HEK293 (cell line): ENCODE measurements at regions not wholly inside any gene's neighbourhood (a gene's known extent, or its start where the extent isn't known, plus 50 kb on each side); places are given as distances from the start of the nearest gene placed in this dataset.

Experiments used
- CTCF ChIA-PET: fragments of 350-600 bp; formaldehyde crosslinking; extraction: SDS; loops from one replicate; lab custom pipeline; 2021; ENCODE audit warnings: antibody characterized with exemption; lab: Yijun Ruan, JAX
- POLR2A ChIA-PET: fragments of 300-600 bp; formaldehyde crosslinking; extraction: SDS; loops from one replicate; lab custom pipeline; 2020; ENCODE audit warnings: antibody characterized with exemption, inconsistent platforms; lab: Yijun Ruan, JAX
- H3K27ac ChIP-seq: fragments of 200-500 bp; sonication (Bioruptor generic); 2 replicates; pipeline ENCODE4 v1.5.1; 2014; ENCODE audit warnings: low read depth, low read length, control low read depth, inconsistent platforms; ENCODE audit errors: extremely low read depth
- H3K36me3 ChIP-seq, 2 experiments: fragments of 200-500 bp in 1 of 2; sonication (Bioruptor generic) in 1 of 2; 1 replicate in 1 of 2; 2 replicates in 1 of 2; pipeline ENCODE4 v1.5.1; 2014 to 2017; ENCODE audit warnings: inconsistent platforms in 2 of 2, low read length in 2 of 2; ENCODE audit not compliant: control insufficient read depth in 2 of 2, insufficient read depth in 1 of 2
- H3K4me1 ChIP-seq: fragments of 200-500 bp; sonication (Bioruptor generic); 2 replicates; pipeline ENCODE4 v1.5.1; 2014; ENCODE audit warnings: mild to moderate bottlenecking, low read length, inconsistent platforms; ENCODE audit not compliant: control insufficient read depth, insufficient read depth
- H3K4me3 ChIP-seq: 2 replicates; pipeline ENCODE4 v1.5.1; 2011; ENCODE audit warnings: low read depth, mild to moderate bottlenecking, control low read depth, low read length, moderate library complexity
- H3K9me3 ChIP-seq: fragments of 200-500 bp; sonication (Bioruptor generic); 2 replicates; pipeline ENCODE4 v1.5.1; 2014; ENCODE audit warnings: low read depth, low read length, inconsistent platforms; ENCODE audit not compliant: control insufficient read depth, insufficient read depth
- GLIS1 ChIP-seq: fragments of 450-650 bp; formaldehyde crosslinking; IDR thresholded peaks from 2 replicates; pipeline ENCODE4 v1.5.1; 2016; ENCODE audit warnings: missing biosample characterization, missing genetic modification characterization
- KLF16 ChIP-seq: fragments of 450-650 bp; formaldehyde crosslinking; IDR thresholded peaks from 2 replicates; pipeline ENCODE4 v1.5.1; 2017; ENCODE audit warnings: missing biosample characterization, missing genetic modification characterization
- MEIS1 ChIP-seq: sonication (generic); formaldehyde crosslinking; IDR thresholded peaks from 2 replicates; pipeline ENCODE4 v1.8.1; 2022; ENCODE audit warnings: missing genetic modification reagents, mild to moderate bottlenecking, borderline replicate concordance
- PRDM10 ChIP-seq: fragments of 450-650 bp; formaldehyde crosslinking; IDR thresholded peaks from 2 replicates; pipeline ENCODE4 v1.5.1; 2016; ENCODE audit warnings: missing biosample characterization, missing genetic modification characterization
- ZBTB10 ChIP-seq: fragments of 450-650 bp; formaldehyde crosslinking; IDR thresholded peaks from 2 replicates; pipeline ENCODE4 v1.5.1; 2016; ENCODE audit warnings: missing biosample characterization, missing genetic modification characterization
- ZBTB26 ChIP-seq: fragments of 450-650 bp; formaldehyde crosslinking; optimal IDR thresholded peaks from 2 replicates; pipeline ENCODE3; 2016; ENCODE audit warnings: missing biosample characterization, mild to moderate bottlenecking, missing genetic modification characterization
- ZBTB44 ChIP-seq: fragments of 450-650 bp; IDR thresholded peaks from 2 replicates; pipeline ENCODE4 v1.5.1; 2018; ENCODE audit warnings: missing biosample characterization, mild to moderate bottlenecking, missing genetic modification characterization
- ZNF140 ChIP-seq: fragments of 450-650 bp; formaldehyde crosslinking; IDR thresholded peaks from 2 replicates; pipeline ENCODE4 v1.5.1; 2016; ENCODE audit warnings: missing biosample characterization, missing genetic modification characterization
- ZNF18 ChIP-seq: fragments of 450-650 bp; formaldehyde crosslinking; IDR thresholded peaks from 2 replicates; pipeline ENCODE4 v1.5.1; 2016; ENCODE audit warnings: missing biosample characterization, missing genetic modification characterization
- ZNF19 ChIP-seq: fragments of 450-650 bp; formaldehyde crosslinking; IDR thresholded peaks from 2 replicates; pipeline ENCODE4; 2016; ENCODE audit warnings: missing biosample characterization, missing genetic modification characterization, low read depth
- ZNF221 ChIP-seq: fragments of 450-650 bp; formaldehyde crosslinking; IDR thresholded peaks from 2 replicates; pipeline ENCODE4 v1.5.1; 2017; ENCODE audit warnings: missing biosample characterization, missing genetic modification characterization, borderline replicate concordance
- ZNF274 ChIP-seq, 2 experiments: fragments of 200-500 bp in 1 of 2; fragments of 450-650 bp in 1 of 2; sonication (Bioruptor generic) in 1 of 2; formaldehyde crosslinking in 1 of 2; IDR thresholded peaks; 2 replicates each; pipeline versions ENCODE4 v1.5.1 to v1.6.1; 2014 to 2016; ENCODE audit warnings: borderline replicate concordance in 1 of 2, inconsistent platforms in 1 of 2, low read length in 1 of 2, missing biosample characterization in 1 of 2, missing genetic modification characterization in 1 of 2
- ZNF394 ChIP-seq: fragments of 450-650 bp; formaldehyde crosslinking; IDR thresholded peaks from 2 replicates; pipeline ENCODE4 v1.5.1; 2016; ENCODE audit warnings: missing biosample characterization, missing genetic modification characterization, mild to moderate bottlenecking, moderate library complexity, borderline replicate concordance
- ZNF510 ChIP-seq: fragments of 450-650 bp; formaldehyde crosslinking; IDR thresholded peaks from 2 replicates; pipeline ENCODE4 v1.5.1; 2018; ENCODE audit warnings: mild to moderate bottlenecking, missing genetic modification characterization, missing biosample characterization; ENCODE audit not compliant: insufficient replicate concordance
- ZNF514 ChIP-seq: fragments of 450-650 bp; formaldehyde crosslinking; IDR thresholded peaks from 2 replicates; pipeline ENCODE4 v1.5.1; 2016; ENCODE audit warnings: missing biosample characterization, missing genetic modification characterization
- ZNF521 ChIP-seq: fragments of 450-650 bp; formaldehyde crosslinking; IDR thresholded peaks from 2 replicates; pipeline ENCODE4 v1.5.1; 2017; ENCODE audit warnings: missing biosample characterization, mild to moderate bottlenecking, missing genetic modification characterization
- ZNF544 ChIP-seq: fragments of 450-650 bp; formaldehyde crosslinking; IDR thresholded peaks from 2 replicates; pipeline ENCODE4 v1.5.0; 2017; ENCODE audit warnings: missing biosample characterization, missing genetic modification characterization
- ZNF571 ChIP-seq: fragments of 450-650 bp; formaldehyde crosslinking; IDR thresholded peaks from 2 replicates; pipeline ENCODE4 v1.5.0; 2017; ENCODE audit warnings: missing biosample characterization, missing genetic modification characterization
- ZNF626 ChIP-seq: fragments of 450-650 bp; sonication (Bioruptor Pico); formaldehyde crosslinking; IDR thresholded peaks from 2 replicates; pipeline ENCODE4 v1.5.1; 2018; ENCODE audit warnings: missing biosample characterization, missing genetic modification characterization, inconsistent platforms
- ZNF791 ChIP-seq: fragments of 450-650 bp; formaldehyde crosslinking; IDR thresholded peaks from 2 replicates; pipeline ENCODE4 v1.5.1; 2016; ENCODE audit warnings: missing biosample characterization, missing genetic modification characterization
- ZSCAN18 ChIP-seq: fragments of 450-650 bp; formaldehyde crosslinking; IDR thresholded peaks from 2 replicates; pipeline ENCODE4 v1.5.1; 2016; ENCODE audit warnings: missing biosample characterization, missing genetic modification characterization

- ChIA-PET CTCF (no interaction called here), POLR2A (no interaction called here)
- Histone ChIP-seq H3K4me1 (no peaks in the 10 kb centered on the region), H3K9me3 (no peaks in the 10 kb centered on the region), H3K27ac (no peak overlapping the region), H3K36me3 (no peaks in the 10 kb centered on the region), H3K4me3 (no peak overlapping the region)
- TF ChIP-seq ZSCAN18 (tag by site-specific recombination) (no peak), ZNF791 (tag by site-specific recombination) (no peak), ZNF514 (tag by site-specific recombination) (no peak), ZNF544 (tag by site-specific recombination) (no peak), ZBTB26 (tag by site-specific recombination) (no peak), ZNF510 (no peak), ZNF18 (no peak), ZNF19 (tag by site-specific recombination) (no peak)
Observed at GRCh38 chr1:58391514-58391913, 155.0 kb downstream of the OMA1 start.

GRCh38 chr1:58391056-58391455 is 155.5 kb downstream of the OMA1 start:
- Histone ChIP-seq H3K36me3 (no peaks in the 10 kb centered on the region), H3K27ac (no peak overlapping the region), H3K4me1 (no peaks in the 10 kb centered on the region), H3K4me3 (no peak overlapping the region), H3K9me3 (no peaks in the 10 kb centered on the region)
- CTCF ChIA-PET: no interaction called here
- POLR2A ChIA-PET: no interaction called here
- no peak for TF ChIP-seq ZSCAN18 (tag by site-specific recombination)
- TF ChIP-seq MEIS1: no peak
- TF ChIP-seq ZNF274 (IDR thresholded peaks at IDR 0.05; ENCODE audit: low read length): no peak
- no peak for TF ChIP-seq ZNF274 (tag by site-specific recombination; IDR thresholded peaks at IDR 0.05; ENCODE audit: borderline replicate concordance)
- no peak for TF ChIP-seq ZNF521
- no peak for TF ChIP-seq PRDM10 (tag by site-specific recombination)
- TF ChIP-seq KLF16 (tag by site-specific recombination): no peak
- TF ChIP-seq ZNF571 (tag by site-specific recombination): no peak
- TF ChIP-seq ZNF626 (tag by site-specific recombination): no peak
- TF ChIP-seq ZNF140 (tag by site-specific recombination): no peak
- TF ChIP-seq ZBTB10 (tag by site-specific recombination): no peak
- no peak for TF ChIP-seq GLIS1 (tag by site-specific recombination)
- TF ChIP-seq ZNF221 (tag by site-specific recombination): no peak
- TF ChIP-seq ZBTB44 (tag by site-specific recombination): no peak
- no peak for TF ChIP-seq ZNF394 (tag by site-specific recombination)
